Body of pancreas (tissue), 4 donors: ENCODE measurements at regions not wholly inside any gene's neighbourhood (a gene's known extent, or its start where the extent isn't known, plus 50 kb on each side); places are given as distances from the start of the nearest gene placed in this dataset.

Experiments
- POLR2A ChIP-seq, 3 donors: fragments of 450-650 bp; IDR thresholded peaks; one replicate each; pipeline ENCODE4 v1.6.1; 2016; ENCODE audit warnings: antibody characterized with exemption in 3 of 3, mild to moderate bottlenecking in 2 of 3
- TF ChIP-seq, protein P1 (sequence below), 7 experiments: fragments of 450-650 bp in 4 of 7; fragments of 200-600 bp in 3 of 7; sonication (generic) in 3 of 7; IDR thresholded peaks; one replicate each; pipeline ENCODE4 v1.5.1; 2016 to 2019; ENCODE audit warnings: antibody characterized with exemption in 7 of 7

GRCh38 chr18:34583895-34584294 is 126.2 kb upstream of the DTNA start:
- TF ChIP-seq, protein P1, sequence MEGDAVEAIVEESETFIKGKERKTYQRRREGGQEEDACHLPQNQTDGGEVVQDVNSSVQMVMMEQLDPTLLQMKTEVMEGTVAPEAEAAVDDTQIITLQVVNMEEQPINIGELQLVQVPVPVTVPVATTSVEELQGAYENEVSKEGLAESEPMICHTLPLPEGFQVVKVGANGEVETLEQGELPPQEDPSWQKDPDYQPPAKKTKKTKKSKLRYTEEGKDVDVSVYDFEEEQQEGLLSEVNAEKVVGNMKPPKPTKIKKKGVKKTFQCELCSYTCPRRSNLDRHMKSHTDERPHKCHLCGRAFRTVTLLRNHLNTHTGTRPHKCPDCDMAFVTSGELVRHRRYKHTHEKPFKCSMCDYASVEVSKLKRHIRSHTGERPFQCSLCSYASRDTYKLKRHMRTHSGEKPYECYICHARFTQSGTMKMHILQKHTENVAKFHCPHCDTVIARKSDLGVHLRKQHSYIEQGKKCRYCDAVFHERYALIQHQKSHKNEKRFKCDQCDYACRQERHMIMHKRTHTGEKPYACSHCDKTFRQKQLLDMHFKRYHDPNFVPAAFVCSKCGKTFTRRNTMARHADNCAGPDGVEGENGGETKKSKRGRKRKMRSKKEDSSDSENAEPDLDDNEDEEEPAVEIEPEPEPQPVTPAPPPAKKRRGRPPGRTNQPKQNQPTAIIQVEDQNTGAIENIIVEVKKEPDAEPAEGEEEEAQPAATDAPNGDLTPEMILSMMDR (IDR thresholded peaks at IDR 0.05), result no peak
- TF ChIP-seq POLR2A (IDR thresholded peaks at IDR 0.05), result no peak
